HEK293 (cell line): ENCODE measurements at regions not wholly inside any gene's neighbourhood (a gene's known extent, or its start where the extent isn't known, plus 50 kb on each side); places are given as distances from the start of the nearest gene placed in this dataset.
A peak's percentile ranks its signal among the peaks of the same experiment; 100 is the strongest.

Experiments
- CTCF ChIA-PET: fragments of 350-600 bp; formaldehyde crosslinking; extraction: SDS; loops from one replicate; lab custom pipeline; 2021; ENCODE audit warnings: antibody characterized with exemption; lab: Yijun Ruan, JAX
- POLR2A ChIA-PET: fragments of 300-600 bp; formaldehyde crosslinking; extraction: SDS; loops from one replicate; lab custom pipeline; 2020; ENCODE audit warnings: antibody characterized with exemption, inconsistent platforms; lab: Yijun Ruan, JAX
- H3K27ac ChIP-seq: fragments of 200-500 bp; sonication (Bioruptor generic); 2 replicates; pipeline ENCODE4 v1.5.1; 2014; ENCODE audit warnings: low read depth, low read length, control low read depth, inconsistent platforms; ENCODE audit errors: extremely low read depth
- H3K36me3 ChIP-seq, 2 experiments: fragments of 200-500 bp in 1 of 2; sonication (Bioruptor generic) in 1 of 2; 1 replicate in 1 of 2; 2 replicates in 1 of 2; pipeline ENCODE4 v1.5.1; 2014 to 2017; ENCODE audit warnings: inconsistent platforms in 2 of 2, low read length in 2 of 2; ENCODE audit not compliant: control insufficient read depth in 2 of 2, insufficient read depth in 1 of 2
- H3K4me1 ChIP-seq: fragments of 200-500 bp; sonication (Bioruptor generic); 2 replicates; pipeline ENCODE4 v1.5.1; 2014; ENCODE audit warnings: mild to moderate bottlenecking, low read length, inconsistent platforms; ENCODE audit not compliant: control insufficient read depth, insufficient read depth
- H3K4me3 ChIP-seq: 2 replicates; pipeline ENCODE4 v1.5.1; 2011; ENCODE audit warnings: low read depth, mild to moderate bottlenecking, control low read depth, low read length, moderate library complexity
- H3K9me3 ChIP-seq: fragments of 200-500 bp; sonication (Bioruptor generic); 2 replicates; pipeline ENCODE4 v1.5.1; 2014; ENCODE audit warnings: low read depth, low read length, inconsistent platforms; ENCODE audit not compliant: control insufficient read depth, insufficient read depth
- BCL6B ChIP-seq: fragments of 450-650 bp; formaldehyde crosslinking; IDR thresholded peaks from 2 replicates; pipeline ENCODE4 v1.5.1; 2017; ENCODE audit warnings: missing biosample characterization, missing genetic modification characterization
- CTCF ChIP-seq: fragments of 450-650 bp; formaldehyde crosslinking; IDR thresholded peaks from 2 replicates; pipeline ENCODE4 v1.5.1; 2016; ENCODE audit warnings: missing biosample characterization, missing genetic modification characterization
- GLI4 ChIP-seq: fragments of 450-650 bp; formaldehyde crosslinking; IDR thresholded peaks from 2 replicates; pipeline ENCODE4 v1.5.1; 2016; ENCODE audit warnings: missing biosample characterization, missing genetic modification characterization
- GLIS1 ChIP-seq: fragments of 450-650 bp; formaldehyde crosslinking; IDR thresholded peaks from 2 replicates; pipeline ENCODE4 v1.5.1; 2016; ENCODE audit warnings: missing biosample characterization, missing genetic modification characterization
- KLF10 ChIP-seq: fragments of 450-650 bp; IDR thresholded peaks from 2 replicates; pipeline ENCODE4 v1.5.1; 2018; ENCODE audit warnings: missing biosample characterization, mild to moderate bottlenecking, missing genetic modification characterization
- MEIS1 ChIP-seq: sonication (generic); formaldehyde crosslinking; IDR thresholded peaks from 2 replicates; pipeline ENCODE4 v1.8.1; 2022; ENCODE audit warnings: missing genetic modification reagents, mild to moderate bottlenecking, borderline replicate concordance
- MYNN ChIP-seq: fragments of 450-650 bp; formaldehyde crosslinking; IDR thresholded peaks from 2 replicates; pipeline ENCODE4 v1.5.1; 2016; ENCODE audit warnings: missing biosample characterization, missing genetic modification characterization, borderline replicate concordance
- MZF1 ChIP-seq: fragments of 450-650 bp; formaldehyde crosslinking; IDR thresholded peaks from 2 replicates; pipeline ENCODE4 v1.5.1; 2017; ENCODE audit warnings: missing biosample characterization, missing genetic modification characterization, borderline replicate concordance
- RBAK ChIP-seq: fragments of 450-650 bp; formaldehyde crosslinking; IDR thresholded peaks from 2 replicates; pipeline ENCODE4 v1.5.1; 2016; ENCODE audit warnings: missing biosample characterization, missing genetic modification characterization
- ZBTB1 ChIP-seq: fragments of 450-650 bp; formaldehyde crosslinking; IDR thresholded peaks from 2 replicates; pipeline ENCODE4 v1.5.1; 2016; ENCODE audit warnings: missing biosample characterization, missing genetic modification characterization
- ZFHX2 ChIP-seq: fragments of 450-650 bp; formaldehyde crosslinking; conservative IDR thresholded peaks from 2 replicates; pipeline ENCODE4 v1.5.1; 2016; ENCODE audit warnings: missing biosample characterization, missing genetic modification characterization
- ZNF10 ChIP-seq: fragments of 450-650 bp; formaldehyde crosslinking; IDR thresholded peaks from 2 replicates; pipeline ENCODE4 v1.5.1; 2017; ENCODE audit warnings: missing biosample characterization, missing genetic modification characterization
- ZNF132 ChIP-seq: fragments of 450-650 bp; formaldehyde crosslinking; IDR thresholded peaks from 2 replicates; pipeline ENCODE4 v1.5.1; 2017; ENCODE audit warnings: missing biosample characterization, missing genetic modification characterization, borderline replicate concordance
- ZNF148 ChIP-seq: fragments of 450-650 bp; formaldehyde crosslinking; IDR thresholded peaks from 2 replicates; pipeline ENCODE4 v1.5.0; 2017; ENCODE audit warnings: missing biosample characterization, missing genetic modification characterization, borderline replicate concordance
- ZNF19 ChIP-seq: fragments of 450-650 bp; formaldehyde crosslinking; IDR thresholded peaks from 2 replicates; pipeline ENCODE4; 2016; ENCODE audit warnings: missing biosample characterization, missing genetic modification characterization, low read depth
- ZNF223 ChIP-seq: fragments of 450-650 bp; formaldehyde crosslinking; IDR thresholded peaks from 2 replicates; pipeline ENCODE4 v1.5.1; 2016; ENCODE audit warnings: missing biosample characterization, missing genetic modification characterization
- ZNF24 ChIP-seq: fragments of 450-650 bp; formaldehyde crosslinking; IDR thresholded peaks from 2 replicates; pipeline ENCODE4 v1.5.1; 2016; ENCODE audit warnings: missing biosample characterization, missing genetic modification characterization
- ZNF404 ChIP-seq: fragments of 450-650 bp; formaldehyde crosslinking; IDR thresholded peaks from 2 replicates; pipeline ENCODE4 v1.5.1; 2017; ENCODE audit warnings: missing biosample characterization, missing genetic modification characterization
- ZNF514 ChIP-seq: fragments of 450-650 bp; formaldehyde crosslinking; IDR thresholded peaks from 2 replicates; pipeline ENCODE4 v1.5.1; 2016; ENCODE audit warnings: missing biosample characterization, missing genetic modification characterization
- ZNF530 ChIP-seq: fragments of 450-650 bp; formaldehyde crosslinking; IDR thresholded peaks from 2 replicates; pipeline ENCODE4 v1.5.1; 2016; ENCODE audit warnings: low read depth, missing biosample characterization, missing genetic modification characterization
- ZNF580 ChIP-seq: fragments of 450-650 bp; formaldehyde crosslinking; IDR thresholded peaks from 2 replicates; pipeline ENCODE4 v1.5.1; 2016; ENCODE audit warnings: missing biosample characterization, missing genetic modification characterization
- ZNF623 ChIP-seq: fragments of 450-650 bp; formaldehyde crosslinking; IDR thresholded peaks from 2 replicates; pipeline ENCODE4 v1.5.1; 2016; ENCODE audit warnings: missing biosample characterization, missing genetic modification characterization
- ZNF629 ChIP-seq: fragments of 450-650 bp; formaldehyde crosslinking; IDR thresholded peaks from 2 replicates; pipeline ENCODE4 v1.5.1; 2017; ENCODE audit warnings: missing biosample characterization, missing genetic modification characterization
- ZNF654 ChIP-seq: fragments of 450-650 bp; formaldehyde crosslinking; IDR thresholded peaks from 2 replicates; pipeline ENCODE4 v1.5.1; 2016; ENCODE audit warnings: low read depth, missing biosample characterization, missing genetic modification characterization
- ZNF660 ChIP-seq: fragments of 450-650 bp; IDR thresholded peaks from 2 replicates; pipeline ENCODE4 v1.5.1; 2018; ENCODE audit warnings: missing biosample characterization, mild to moderate bottlenecking, missing genetic modification characterization
- ZNF747 ChIP-seq: fragments of 450-650 bp; formaldehyde crosslinking; IDR thresholded peaks from 2 replicates; pipeline ENCODE4 v1.5.1; 2016; ENCODE audit warnings: missing biosample characterization, missing genetic modification characterization
- ZSCAN4 ChIP-seq: fragments of 450-650 bp; formaldehyde crosslinking; IDR thresholded peaks from 2 replicates; pipeline ENCODE4 v1.5.1; 2017; ENCODE audit warnings: missing biosample characterization, missing genetic modification characterization

GRCh38 chr6:76682842-76683241 lies 610.4 kb upstream of the IMPG1 start:
- no peak for TF ChIP-seq MEIS1 (CRISPR knock-in tag)
- peak; percentile 25 for TF ChIP-seq ZNF654 (tag by site-specific recombination)
- no peaks in the 10 kb centered on the region for H3K4me1 ChIP-seq
- no peaks in the 10 kb centered on the region for H3K36me3 ChIP-seq
- POLR2A ChIA-PET: no interaction called here
- no peak overlapping the region for H3K4me3 ChIP-seq
- no peaks in the 10 kb centered on the region for H3K9me3 ChIP-seq
- CTCF ChIA-PET: interaction anchor here (0.6 to 1.6 kb wide), 9 partner anchors 14 to 806 kb away, joined by 3 to 7 read pairs (median 4); no protein-coding TSS in a partner anchor
- H3K27ac ChIP-seq: no peak overlapping the region

- CTCF ChIA-PET: interaction anchor here (0.6 to 1.2 kb wide), 7 partner anchors 9 to 924 kb away, joined by 3 to 7 read pairs (median 4); no protein-coding TSS in a partner anchor
- TF ChIP-seq KLF10 (tag by site-specific recombination): no peak
- TF ChIP-seq ZNF19: no peak
- no peak for TF ChIP-seq ZNF514 (tag by site-specific recombination)
- no peak for TF ChIP-seq ZNF10 (tag by site-specific recombination)
- TF ChIP-seq CTCF (tag by site-specific recombination): no peak
- no peak for TF ChIP-seq BCL6B
- TF ChIP-seq MYNN: no peak
- no peak for TF ChIP-seq ZNF24 (tag by site-specific recombination)
- TF ChIP-seq ZNF580 (tag by site-specific recombination): no peak
- TF ChIP-seq, all 188 proteins: peak for 0
- H3K27ac ChIP-seq: no peak overlapping the region
- POLR2A ChIA-PET: no interaction called here
- no peaks in the 10 kb centered on the region for H3K4me1 ChIP-seq
- H3K36me3 ChIP-seq: no peaks in the 10 kb centered on the region
- no peaks in the 10 kb centered on the region for H3K9me3 ChIP-seq
- H3K4me3 ChIP-seq: no peak overlapping the region
These were observed 609.3 kb upstream of the IMPG1 start for GRCh38 chr6:76681781-76682180.

GRCh38 chr6:76677017-76677416 lies 604.6 kb upstream of the IMPG1 start:
- Histone ChIP-seq H3K4me3 (no peak overlapping the region), H3K36me3 (no peaks in the 10 kb centered on the region), H3K9me3 (no peaks in the 10 kb centered on the region), H3K4me1 (no peaks in the 10 kb centered on the region), H3K27ac (no peak overlapping the region)
- ChIA-PET POLR2A (no interaction called here), CTCF (no interaction called here)
- TF ChIP-seq ZNF623 (no peak), MZF1 (tag by site-specific recombination) (no peak), ZFHX2 (tag by site-specific recombination) (no peak), ZNF629 (tag by site-specific recombination) (no peak), GLI4 (tag by site-specific recombination) (no peak), ZBTB1 (tag by site-specific recombination) (no peak), MYNN (no peak), ZNF148 (no peak), ZNF530 (tag by site-specific recombination) (no peak), ZSCAN4 (tag by site-specific recombination) (no peak), ZNF223 (no peak), ZNF660 (tag by site-specific recombination) (no peak), GLIS1 (tag by site-specific recombination) (no peak), RBAK (tag by site-specific recombination) (no peak), ZNF132 (tag by site-specific recombination) (no peak), ZNF404 (tag by site-specific recombination) (no peak), ZNF747 (no peak)
